ENCODE measurements at regions not wholly inside any gene's neighbourhood (a gene's known extent, or its start where the extent isn't known, plus 50 kb on each side); places are given as distances from the start of the nearest gene placed in this dataset.

GRCh38 chr9:81815781-81816180, 112.4 kb upstream of the SPATA31D4 start:
- no peak overlapping the region for H3K4me3 ChIP-seq (ENCODE audit: low read depth, low read length)
- POLR2A ChIA-PET, result no interaction called here
- CTCF ChIA-PET, result no interaction called here
- TF ChIP-seq CTCF (IDR thresholded peaks at IDR 0.05; ENCODE audit: insufficient read depth, low read length, missing control alignments), result no peak
- DNase-seq (ENCODE audit: low read depth, low spot score), result no peak

- CTCF ChIA-PET, result no interaction called here
- TF ChIP-seq CTCF (IDR thresholded peaks at IDR 0.05; ENCODE audit: insufficient read depth, low read length, missing control alignments), result no peak
Measured at GRCh38 chr9:81819155-81819554, 109.1 kb upstream of the SPATA31D4 start.

GRCh38 chr9:81819859-81820546, 108.2 kb upstream of the SPATA31D4 start:
- H3K4me3 ChIP-seq (ENCODE audit: low read depth, low read length), result no peak overlapping the region
- ChIA-PET CTCF (no interaction called here), POLR2A (interaction anchor here (0.5 to 0.7 kb wide), 2 partner anchors 19 to 616 kb away, joined by 3 read pairs; no protein-coding TSS in a partner anchor)
- TF ChIP-seq CTCF (IDR thresholded peaks at IDR 0.05; ENCODE audit: insufficient read depth, low read length, missing control alignments), result no peak
- no peak for DNase-seq (ENCODE audit: low read depth, low spot score)

More at GRCh38 chr9:81819155-81819554, 109.1 kb upstream of the SPATA31D4 start:
- DNase-seq (ENCODE audit: low read depth, low spot score), result no peak
- no peak overlapping the region for H3K4me3 ChIP-seq (ENCODE audit: low read depth, low read length)
- POLR2A ChIA-PET, result interaction anchor here (0.7 kb wide), 1 partner anchor 18 kb away, joined by 3 read pairs; no protein-coding TSS in a partner anchor

GRCh38 chr9:81822301-81822865, 105.8 kb upstream of the SPATA31D4 start:
- no peak overlapping the region for H3K4me3 ChIP-seq (ENCODE audit: low read depth, low read length)
- CTCF ChIA-PET, result no interaction called here
- POLR2A ChIA-PET, result no interaction called here
- TF ChIP-seq CTCF (IDR thresholded peaks at IDR 0.05; ENCODE audit: insufficient read depth, low read length, missing control alignments), result no peak
- DNase-seq (ENCODE audit: low read depth, low spot score), result no peak

- ChIA-PET POLR2A (no interaction called here), CTCF (interaction anchor here (2.3 kb wide), 1 partner anchor 784 kb away, joined by 6 read pairs; no protein-coding TSS in a partner anchor)
- DNase-seq (ENCODE audit: low read depth, low spot score), result no peak
Measured at GRCh38 chr9:81822967-81823366, 105.3 kb upstream of the SPATA31D4 start.

More at GRCh38 chr9:81822967-81823366, 105.3 kb upstream of the SPATA31D4 start:
- no peak for TF ChIP-seq CTCF (IDR thresholded peaks at IDR 0.05; ENCODE audit: insufficient read depth, low read length, missing control alignments)
- H3K4me3 ChIP-seq (ENCODE audit: low read depth, low read length), result no peak overlapping the region
